HG03342 (cell line): ENCODE measurements at regions not wholly inside any gene's neighbourhood (a gene's known extent, or its start where the extent isn't known, plus 50 kb on each side); places are given as distances from the start of the nearest gene placed in this dataset.

Source experiments
- ATAC-seq: cut with Tn5 transposase; IDR thresholded peaks from one replicate; pipeline ENCODE4 v1.9.1; 2021; ENCODE audit warnings: mild to moderate bottlenecking, moderate library complexity; ENCODE audit not compliant: unreplicated experiment

DNA sequence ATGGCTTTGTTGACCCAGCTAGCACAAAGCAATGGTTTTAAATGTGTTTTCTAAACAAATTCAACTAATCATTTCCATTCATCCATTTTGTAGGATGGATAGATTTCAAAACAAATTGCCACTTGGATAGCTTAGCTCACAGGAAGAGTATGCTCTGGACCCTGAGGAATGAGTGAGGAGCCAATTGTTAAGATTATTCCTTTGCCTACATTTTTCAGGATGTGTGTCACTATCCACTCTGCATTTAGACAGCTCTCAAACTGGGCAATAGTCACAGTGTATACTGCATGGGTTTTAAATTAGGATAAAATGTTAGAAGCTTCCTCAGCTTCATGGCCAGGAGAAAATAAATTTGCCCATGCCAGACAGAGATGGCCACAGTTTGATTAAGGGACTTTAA is 605.6 kb upstream of the TEX47 start:
- ATAC-seq, result no peak

- ATAC-seq, result no peak
These were observed 606.2 kb upstream of the TEX47 start for GRCh38 chr7:89401690-89402089.

DNA sequence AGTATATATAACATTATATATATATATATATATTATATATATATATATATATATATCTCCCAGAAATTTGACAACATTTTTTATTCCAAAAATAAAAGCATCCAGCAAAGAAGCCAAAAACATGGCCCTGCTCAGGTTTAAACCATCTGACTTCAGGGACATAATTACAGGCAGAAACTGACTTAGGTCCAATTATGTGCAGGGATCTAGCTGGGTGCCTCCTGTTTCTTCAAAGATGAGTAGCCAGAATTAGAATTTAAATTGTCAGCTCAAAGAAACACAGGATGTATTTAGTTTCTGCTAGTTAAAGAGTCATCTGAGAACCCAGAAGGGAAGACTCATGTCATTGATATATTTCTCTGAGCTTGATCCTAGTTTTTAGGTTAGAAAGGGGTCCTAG is 656.4 kb upstream of the TEX47 start:
- no peak for ATAC-seq

DNA sequence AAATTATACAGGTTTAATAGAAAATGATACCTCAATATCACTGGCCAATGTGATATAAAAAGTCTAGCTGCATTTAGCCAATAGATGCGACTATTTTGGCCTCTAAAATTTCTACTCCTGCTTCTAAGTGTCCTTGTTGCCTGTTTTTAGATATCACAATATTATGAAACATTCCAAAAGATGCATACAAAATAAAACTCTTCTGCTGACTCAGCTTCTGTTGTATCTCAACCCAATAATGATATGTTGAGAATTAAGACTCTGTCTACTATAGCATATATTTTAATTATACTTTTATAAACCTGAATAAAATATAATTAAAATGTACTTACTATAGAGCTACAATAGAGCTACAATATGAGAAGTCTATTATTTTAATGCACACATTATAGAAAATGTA is 661.0 kb upstream of the TEX47 start:
- ATAC-seq, result no peak

- ATAC-seq, result no peak
These were observed 662.6 kb upstream of the TEX47 start for GRCh38 chr7:89458114-89458513.

DNA sequence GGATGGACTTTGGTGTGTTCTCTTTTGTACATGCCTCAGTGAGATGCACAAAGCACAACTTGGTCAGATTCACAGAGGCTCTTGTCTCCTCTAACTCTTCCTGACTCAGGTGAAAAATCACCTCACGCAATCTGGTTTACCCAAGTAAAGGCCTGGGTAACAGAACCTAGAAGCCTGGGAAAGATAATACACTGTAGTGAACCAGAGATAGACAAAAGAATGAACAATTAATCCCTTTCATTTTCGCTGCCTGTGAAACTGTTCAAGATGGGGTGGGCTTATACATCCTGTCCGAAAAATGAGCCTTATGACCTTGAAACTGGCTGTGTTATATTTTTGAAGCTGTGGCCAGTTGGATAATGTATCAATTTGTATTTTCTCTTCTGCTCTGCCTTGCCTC is 678.9 kb upstream of the TEX47 start:
- no peak for ATAC-seq

DNA sequence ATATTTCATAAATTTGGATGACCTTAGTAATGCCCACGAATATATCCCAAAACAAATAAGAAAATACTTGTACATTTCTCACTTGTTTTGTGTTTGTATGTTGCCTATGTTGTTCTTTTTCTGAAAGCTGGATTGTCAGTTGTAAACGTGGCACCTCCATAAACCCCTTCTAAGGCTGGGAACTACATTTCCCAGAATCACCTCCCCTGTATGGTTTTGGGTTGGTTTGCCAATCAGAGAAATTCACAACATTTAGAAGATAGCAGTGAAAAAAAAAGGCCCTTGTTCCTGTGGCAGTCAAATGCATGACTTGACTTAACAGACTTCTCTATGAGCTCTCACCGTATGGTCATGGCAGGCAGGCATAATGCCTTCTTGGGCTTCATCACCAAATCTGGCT is 676.3 kb upstream of the STEAP1 start:
- ATAC-seq, result no peak

- no peak for ATAC-seq
These were observed 658.6 kb upstream of the STEAP1 start for GRCh38 chr7:89495704-89496103.

DNA sequence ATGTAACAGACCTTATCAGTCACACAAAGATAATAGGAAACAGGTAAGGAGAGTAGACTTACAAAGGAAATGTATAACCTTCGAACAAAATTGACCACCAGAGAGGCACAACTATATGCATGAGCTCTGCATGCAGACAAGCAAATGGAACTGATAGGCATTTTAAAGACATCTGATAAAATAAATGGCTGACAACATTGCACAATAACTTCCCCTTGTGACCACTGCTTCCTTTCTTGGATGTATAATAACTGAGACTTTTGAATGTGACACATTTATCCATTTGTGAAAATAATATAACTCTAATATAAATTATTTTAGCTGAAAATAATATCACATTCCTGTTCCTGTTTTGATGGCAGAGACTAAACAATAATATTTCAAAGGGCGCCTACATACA is 654.2 kb upstream of the STEAP1 start:
- no peak for ATAC-seq

- ATAC-seq, result no peak
These were observed 651.0 kb upstream of the STEAP1 start for GRCh38 chr7:89503281-89503680.

DNA sequence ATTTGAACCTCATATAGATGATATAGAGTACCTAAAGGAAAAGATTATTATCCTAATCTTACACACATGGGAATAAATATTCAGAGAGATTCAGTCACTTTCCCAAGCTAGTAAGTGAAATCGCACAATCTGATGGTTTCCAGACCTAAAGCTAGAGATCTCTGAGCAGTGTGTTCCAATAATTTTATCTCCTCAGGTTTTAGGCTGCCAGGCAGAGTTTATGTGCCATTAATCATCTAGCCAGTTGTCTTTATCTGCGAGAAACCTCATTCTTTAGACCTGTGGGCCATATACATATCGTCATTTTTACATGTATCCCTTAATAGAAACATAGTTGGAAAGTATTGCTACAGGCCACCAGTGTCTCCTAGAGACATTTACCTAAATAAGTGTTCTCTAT is 647.2 kb upstream of the STEAP1 start:
- no peak for ATAC-seq

GRCh38 chr7:89511900-89512299 is 642.4 kb upstream of the STEAP1 start:
- no peak for ATAC-seq

DNA sequence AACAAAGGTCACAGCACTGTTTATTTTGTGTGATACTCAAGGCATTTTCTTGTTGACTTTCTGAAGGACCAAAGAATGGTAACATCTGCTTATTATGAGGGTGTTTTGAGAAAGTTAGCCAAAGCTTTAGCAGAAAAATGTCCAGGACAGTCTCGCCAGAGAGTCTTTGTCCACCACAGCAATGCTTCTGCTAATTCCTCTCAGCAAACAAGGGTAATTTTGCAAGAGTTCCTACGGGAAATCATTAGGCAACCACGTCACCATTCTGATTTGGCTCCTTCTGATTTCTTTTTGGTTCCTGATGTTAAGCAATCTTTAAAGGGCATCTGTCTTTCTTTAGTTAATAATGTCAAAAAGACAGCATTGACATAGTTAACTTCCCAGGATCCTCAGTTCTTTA is 639.3 kb upstream of the STEAP1 start:
- no peak for ATAC-seq

DNA sequence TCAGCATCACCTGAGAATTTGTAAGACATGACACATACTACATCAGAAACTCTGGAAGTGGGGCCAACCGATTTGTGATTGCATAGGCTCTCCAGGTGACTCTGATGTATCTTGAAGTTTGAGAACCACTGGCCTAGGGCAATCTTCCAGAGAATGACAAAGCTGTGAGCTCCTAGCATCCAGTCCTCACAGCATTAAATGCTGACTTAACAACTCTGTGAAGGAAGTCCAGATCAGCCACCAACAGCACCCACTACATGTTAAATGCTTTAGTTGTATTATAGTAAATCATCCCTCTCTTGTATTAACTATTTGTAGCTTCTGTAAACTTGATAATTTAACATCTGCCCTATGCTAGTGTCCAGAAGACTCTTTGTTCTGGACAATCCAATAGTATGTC is 636.5 kb upstream of the STEAP1 start:
- no peak for ATAC-seq

DNA sequence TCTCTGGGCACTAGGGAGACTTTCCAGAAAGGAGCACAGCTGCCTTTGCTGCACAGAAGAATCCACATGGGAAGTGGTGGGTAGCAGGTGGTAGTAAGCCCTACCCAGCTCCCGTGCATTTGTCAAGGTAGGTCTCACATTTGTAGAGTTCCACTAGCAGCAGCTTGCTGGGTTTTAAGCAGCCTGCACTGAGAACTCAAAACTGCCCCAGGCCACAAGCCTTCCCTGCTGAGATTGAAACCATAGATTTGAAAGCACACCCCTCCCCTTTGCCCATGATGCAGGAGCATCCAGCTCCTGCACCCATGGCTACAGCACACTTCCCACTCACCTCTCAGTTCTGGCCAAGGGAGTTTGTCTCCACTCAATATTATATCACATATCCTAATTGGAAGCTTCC is 604.5 kb upstream of the STEAP1 start:
- no peak for ATAC-seq

DNA sequence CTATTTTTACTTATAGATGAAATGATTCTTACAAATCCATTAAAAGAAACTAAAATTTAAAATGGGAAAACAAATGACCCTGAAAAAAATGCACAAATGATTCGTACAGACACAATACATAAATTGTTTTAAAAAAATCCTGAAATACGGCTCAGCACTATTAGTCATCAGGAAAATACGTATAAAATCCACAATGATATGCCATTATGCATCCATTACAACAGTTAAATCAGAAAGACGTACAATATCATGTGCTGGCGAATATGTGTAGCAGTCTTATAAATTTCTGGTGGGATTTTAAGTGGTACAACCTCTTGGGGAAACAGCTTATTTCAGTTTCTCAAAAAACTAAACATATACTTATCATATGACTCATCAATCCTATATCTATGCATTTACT is 600.1 kb upstream of the STEAP1 start:
- ATAC-seq, result no peak

DNA sequence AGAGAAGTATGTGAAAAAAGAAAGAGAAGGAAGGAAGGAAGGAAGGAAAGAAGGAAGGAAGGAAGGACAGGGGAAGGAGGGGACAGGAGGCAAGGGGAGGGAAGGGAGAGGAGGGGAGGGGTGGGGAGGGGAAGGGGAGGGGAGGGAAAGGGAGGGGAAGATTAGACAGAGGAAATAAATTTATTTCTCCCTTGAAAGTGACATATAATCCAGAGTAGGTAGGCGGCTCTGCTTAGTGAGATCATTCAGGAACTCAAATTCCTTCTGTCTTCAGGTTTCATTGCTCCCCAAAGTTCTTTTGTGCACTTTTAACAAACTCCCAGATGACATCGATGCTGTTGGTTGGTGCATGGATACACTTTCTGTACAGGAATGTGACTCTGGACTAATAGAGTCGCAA is 594.7 kb upstream of the STEAP1 start:
- no peak for ATAC-seq

DNA sequence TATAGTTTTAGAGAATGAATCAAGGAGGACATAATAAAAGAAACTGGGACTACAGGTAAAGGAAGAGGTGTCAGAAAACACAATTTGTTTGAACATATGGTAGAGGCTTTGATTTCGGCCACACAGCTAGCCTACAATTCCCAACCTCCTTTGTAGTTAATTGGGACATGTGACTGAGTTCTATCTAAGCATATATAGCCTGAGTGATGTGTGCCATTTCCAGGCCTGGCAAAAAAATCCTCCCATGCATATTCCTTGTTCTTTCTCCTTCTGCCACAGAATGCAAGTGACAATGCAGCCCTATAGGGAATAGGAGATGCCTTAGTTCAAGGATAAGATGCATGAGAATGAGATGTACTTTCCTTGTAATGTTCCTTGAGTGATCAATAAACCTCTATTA is 590.7 kb upstream of the STEAP1 start:
- ATAC-seq, result no peak

- ATAC-seq, result no peak
These were observed 569.4 kb upstream of the STEAP1 start for GRCh38 chr7:89584896-89585295.

- no peak for ATAC-seq
These were observed 561.1 kb upstream of the STEAP1 start for GRCh38 chr7:89593125-89593524.

DNA sequence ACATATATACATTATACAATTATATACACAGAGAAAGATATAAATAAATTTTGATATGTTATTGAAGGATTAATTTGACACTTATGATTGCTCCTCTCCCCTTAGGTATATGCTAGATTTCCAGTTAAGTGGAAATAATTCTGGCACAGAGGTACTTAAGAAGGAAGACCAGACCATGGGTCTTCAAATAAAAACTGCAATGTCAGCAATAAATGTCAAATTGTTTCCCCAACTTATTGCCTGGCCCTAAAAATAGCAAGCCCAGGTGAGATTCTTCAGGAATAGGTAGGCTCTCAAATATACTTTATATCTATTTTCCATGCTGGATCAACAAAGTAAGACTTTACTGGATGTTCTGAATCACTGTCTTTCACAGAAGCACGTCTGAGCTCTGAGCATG is 551.3 kb upstream of the STEAP1 start:
- ATAC-seq, result no peak

DNA sequence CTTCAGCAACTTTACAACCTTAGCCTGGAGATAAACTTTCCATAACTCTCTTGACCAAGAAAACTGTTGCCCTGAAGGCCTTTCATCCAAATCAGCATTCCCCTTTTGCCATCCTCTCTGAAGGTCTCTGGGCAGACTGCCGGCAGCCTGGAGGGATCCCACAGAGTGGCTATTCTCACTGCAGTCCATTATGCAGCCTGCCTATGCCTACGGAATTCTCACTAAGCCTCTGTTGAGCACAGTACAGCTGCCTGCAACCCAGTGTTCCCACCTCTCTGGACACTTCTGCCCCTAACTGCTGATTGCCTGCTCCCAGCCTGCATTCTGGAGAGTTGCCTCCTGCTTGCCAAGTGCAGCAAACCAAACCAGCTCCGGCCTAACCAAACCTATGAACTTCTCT is 548.9 kb upstream of the STEAP1 start:
- no peak for ATAC-seq

GRCh38 chr7:89606511-89606910 is 547.8 kb upstream of the STEAP1 start:
- no peak for ATAC-seq

DNA sequence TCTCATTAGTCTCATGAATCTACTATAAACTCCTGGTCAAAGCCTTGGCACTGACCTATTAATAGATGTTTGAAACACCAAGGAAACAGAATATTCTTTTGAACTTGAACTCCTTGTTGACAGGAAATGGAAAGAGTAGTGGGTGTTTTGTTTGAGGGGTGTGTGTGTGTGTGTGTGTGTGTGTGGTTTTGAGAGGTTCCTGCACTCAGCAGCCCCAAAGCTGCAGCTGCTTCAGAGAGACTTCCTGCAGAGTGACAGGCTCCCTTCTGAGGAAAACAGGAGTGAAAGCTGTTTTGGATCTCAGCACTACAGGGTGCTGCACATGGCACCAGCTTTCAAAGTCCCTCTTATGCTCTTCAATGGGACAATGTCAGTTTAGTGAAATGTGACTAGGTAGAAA is 546.5 kb upstream of the STEAP1 start:
- ATAC-seq, result no peak
